CD4-positive, alpha-beta T cell treated with Interleukin-2 at 100 ng/mL for 4 hours (primary cell): ENCODE measurements at regions not wholly inside any gene's neighbourhood (a gene's known extent, or its start where the extent isn't known, plus 50 kb on each side); places are given as distances from the start of the nearest gene placed in this dataset.
A peak's percentile ranks its signal among the peaks of the same experiment; 100 is the strongest.
"Not testable (repeated sequence)": the region's sequence is repeated elsewhere in the genome, so short reads cannot be mapped to it uniquely, and the experiment has no call there.

Source experiments
- DNase-seq: peaks from one replicate; pipeline ENCODE4 v3.0.0-alpha.2; 2020; ENCODE audit warnings: low spot score

DNA sequence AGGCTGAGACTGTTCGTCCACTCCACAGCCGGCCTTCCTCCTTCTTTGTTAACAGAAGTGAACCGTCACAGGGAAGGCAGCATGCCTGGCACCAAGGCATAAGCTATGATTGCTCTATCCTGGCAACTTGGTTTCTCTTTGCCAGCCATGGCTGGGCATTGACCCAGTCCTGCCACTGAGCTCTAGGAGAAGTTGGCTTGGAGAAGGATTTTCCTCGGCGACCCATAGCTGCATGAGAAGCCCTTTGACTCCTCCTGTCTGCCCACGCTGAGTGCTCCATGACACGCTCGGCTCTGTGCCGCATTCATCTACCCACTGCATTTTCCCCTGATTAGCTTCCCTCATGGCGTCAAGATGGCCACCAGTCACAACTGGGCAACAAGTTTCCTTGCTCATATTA, 111.8 kb upstream of the EXOC2 start:
- no peak for DNase-seq

DNA sequence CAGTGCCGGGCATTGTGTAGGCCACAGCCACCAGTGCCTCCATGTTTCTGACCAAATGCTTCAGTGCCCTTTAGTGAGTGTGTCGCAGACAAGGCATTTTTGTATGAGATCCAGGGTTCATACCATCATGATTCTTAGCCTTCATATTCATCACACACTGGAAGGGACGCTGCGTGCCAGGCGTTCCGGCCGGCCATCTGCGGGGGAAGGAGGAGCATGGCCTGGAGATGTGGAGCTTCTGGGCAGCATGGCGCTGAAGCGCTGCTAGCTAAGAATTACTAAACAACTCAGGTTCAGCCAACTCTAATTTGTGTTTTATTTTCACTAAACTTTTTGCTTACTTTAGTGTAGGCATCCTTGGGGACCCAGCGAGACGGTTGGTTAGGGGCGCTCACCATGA, 111.4 kb upstream of the EXOC2 start:
- DNase-seq: no peak

DNA sequence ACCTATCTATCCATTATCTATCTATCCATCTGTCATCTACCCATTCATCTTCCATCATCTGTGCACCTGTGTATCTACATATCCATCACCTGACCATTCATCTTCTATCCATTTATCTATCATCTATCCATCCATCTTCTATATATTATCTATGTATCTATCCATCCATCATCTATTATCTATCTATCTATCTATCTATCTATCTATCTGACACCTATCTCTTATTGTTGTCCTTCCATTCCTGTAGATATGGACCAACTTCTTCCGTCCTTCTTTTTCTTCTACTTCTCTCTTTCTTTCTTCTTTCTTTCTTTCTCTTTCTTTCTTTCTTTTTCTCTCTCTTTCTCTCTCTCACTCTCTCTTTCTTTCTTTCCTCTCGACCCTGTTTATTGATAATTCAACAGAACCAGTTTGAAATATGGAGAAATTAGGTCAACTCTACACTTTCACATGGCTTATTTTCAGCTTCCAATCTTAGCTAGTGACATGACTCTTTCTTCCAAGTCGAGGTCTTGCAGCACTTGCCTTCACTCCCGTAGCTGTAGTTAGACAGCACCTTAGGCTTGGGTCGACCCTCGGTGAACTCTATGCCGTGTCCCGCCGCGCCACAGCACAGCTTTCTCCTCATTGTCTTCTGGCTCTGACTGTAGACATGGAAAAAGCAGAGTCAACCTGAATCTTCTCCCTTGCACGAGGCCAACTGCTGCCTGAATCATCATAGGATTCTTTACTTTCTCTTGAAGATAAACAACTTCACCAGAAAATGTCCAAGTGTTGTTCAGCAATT, 110.4 kb upstream of the EXOC2 start:
- no peak for DNase-seq

DNA sequence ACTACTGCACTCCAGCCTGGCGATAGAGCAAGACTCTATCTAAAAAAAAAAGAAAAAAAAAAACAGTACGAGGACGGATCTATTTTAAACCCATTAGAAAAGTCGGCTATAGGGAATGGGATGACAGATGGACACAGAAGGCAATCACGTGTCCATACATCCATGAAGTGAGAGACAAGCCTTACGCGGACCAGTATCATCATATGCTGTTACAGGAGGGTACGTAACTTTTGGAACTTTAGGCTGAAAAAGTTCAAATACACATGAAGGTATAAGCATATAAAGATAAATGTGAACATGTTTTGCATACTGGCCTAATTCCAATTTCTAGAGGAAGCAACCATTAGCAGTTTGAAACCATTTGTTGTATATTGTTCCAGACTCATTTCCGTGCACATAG, 109.8 kb upstream of the EXOC2 start:
- DNase-seq: no peak

DNA sequence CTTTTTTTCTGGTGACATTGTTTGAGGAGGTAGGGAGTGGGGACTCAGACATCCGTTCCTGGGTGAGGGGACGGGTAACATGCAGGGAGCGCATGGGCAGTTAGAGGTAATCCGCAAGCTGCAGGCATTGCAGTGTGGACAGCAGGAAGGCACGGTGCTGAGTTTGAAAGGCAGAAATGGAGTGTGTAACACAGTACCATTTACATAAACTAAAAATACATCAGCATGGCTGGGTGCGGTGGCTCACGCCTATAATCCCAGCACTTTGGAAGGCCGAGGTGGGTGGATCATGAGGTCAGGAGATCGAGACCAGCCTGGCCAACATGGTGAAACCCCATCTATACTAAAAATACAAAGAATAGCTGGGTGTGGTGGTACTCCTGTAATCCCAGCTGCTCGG, 109.3 kb upstream of the EXOC2 start:
- DNase-seq: not testable (repeated sequence)

DNA sequence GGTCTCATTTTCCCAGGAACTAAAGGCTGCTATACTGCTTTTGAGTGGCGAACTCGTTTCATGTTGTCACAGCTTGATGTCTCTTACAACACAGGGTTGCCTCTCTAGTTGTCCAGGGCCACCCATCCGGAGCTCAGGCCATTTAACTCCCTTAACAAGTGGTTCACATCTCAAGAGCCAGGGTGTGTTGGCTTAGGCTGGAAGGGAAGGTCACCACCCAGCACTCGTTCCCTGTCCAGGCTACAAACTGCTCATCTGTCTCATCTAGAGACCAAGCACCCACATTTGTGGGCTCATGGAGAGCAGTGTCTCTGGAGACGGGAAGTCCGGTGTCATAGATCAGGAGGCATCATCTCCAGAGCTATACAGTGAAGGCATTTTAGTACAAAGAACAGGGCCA, 106.8 kb upstream of the EXOC2 start:
- no peak for DNase-seq

DNA sequence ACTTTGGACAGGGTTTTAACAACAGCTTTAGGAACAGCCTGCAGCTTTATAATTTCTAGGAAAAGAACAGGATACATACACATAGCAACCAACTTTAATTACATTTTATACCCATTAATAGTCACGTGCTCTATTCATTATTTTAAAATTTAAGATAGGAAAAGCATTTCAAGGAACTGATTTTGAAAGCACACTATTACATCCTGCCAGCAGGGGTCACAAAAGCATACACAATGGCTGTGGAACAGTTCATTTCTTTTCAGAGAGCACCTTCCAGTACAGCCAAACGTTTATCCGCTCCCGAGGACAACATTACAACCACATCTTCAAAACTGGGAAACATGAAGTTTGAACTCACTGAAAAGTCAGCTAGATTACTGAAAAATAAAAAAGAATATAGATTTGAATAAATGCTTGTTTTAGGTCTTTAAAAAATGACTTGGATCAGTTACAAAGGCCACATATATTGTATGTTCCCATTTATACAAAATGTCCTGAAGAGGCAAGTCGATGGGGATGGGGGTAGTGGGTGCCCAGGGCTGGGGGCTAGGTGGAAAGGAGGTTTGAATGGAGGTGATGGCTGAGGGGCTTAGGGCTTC, 104.6 kb upstream of the EXOC2 start:
- DNase-seq: peak; percentile 35

DNA sequence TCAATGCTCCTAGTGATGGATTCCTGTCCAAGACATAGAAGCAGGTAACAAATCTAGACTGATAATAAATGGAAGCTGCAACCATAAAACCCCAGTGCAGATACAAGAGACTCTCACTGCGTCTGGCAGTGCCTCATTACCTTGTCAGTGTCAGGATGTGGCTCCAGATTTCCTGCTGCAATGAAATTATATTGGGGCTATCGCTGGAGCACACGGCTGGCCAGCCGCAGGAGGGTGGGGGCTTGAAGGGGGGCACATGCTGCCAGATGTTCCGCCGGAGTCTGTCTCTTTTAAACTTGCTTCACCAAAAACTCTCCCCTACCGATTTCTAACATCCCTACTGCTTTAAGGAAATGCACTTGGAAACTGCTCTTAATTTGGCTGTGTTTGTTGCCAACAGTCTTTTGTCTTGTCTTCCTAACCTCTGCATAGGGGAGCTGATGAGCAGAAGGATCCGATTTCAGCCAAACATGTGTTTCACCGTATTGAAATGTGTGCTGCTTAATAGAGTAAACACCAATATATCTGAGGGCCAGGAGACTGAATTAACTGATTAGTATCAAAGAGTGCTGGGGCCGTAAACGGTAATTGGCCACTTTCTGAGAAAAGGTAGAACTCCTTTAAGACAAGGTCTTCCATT, 102.2 kb upstream of the EXOC2 start:
- DNase-seq: no peak

DNA sequence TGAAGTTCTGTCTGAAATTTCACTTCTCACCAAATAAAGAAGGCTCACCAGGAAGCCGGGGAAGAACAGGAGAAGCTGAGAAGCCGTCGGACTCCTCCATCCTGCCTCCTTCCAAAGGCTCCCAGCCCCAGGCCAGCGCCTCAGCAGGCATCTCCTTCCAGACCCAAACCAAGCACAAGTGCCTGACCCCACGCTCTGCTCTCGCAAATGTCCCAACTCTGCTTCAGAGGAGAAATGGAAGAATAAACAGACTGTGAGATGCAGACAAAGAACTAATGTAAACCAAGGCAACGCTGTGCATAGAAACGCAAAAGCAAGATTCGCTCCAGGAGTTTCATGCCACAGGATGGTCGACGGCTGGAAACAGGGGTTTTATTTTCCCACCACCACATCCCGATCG, 100.3 kb upstream of the EXOC2 start:
- DNase-seq: no peak

DNA sequence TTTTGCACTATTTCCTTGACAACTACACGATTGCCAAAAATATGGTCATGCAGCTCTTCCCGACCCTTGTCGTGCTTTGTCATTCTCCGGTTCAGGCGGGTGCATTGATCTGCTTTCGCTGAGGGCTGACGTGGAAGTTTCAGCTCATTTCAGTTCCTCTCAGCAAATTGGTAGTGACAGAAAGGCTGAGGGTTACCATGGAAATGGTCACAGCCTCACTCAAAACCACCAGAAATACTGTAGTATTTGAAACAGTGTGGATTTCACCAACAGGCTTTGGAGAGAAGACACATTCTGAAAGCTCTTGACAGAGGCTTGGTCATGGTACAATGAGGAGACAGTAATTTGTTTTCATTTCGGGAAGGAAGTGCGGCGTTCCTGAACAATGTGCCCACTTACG, 99.7 kb upstream of the EXOC2 start:
- DNase-seq: no peak

DNA sequence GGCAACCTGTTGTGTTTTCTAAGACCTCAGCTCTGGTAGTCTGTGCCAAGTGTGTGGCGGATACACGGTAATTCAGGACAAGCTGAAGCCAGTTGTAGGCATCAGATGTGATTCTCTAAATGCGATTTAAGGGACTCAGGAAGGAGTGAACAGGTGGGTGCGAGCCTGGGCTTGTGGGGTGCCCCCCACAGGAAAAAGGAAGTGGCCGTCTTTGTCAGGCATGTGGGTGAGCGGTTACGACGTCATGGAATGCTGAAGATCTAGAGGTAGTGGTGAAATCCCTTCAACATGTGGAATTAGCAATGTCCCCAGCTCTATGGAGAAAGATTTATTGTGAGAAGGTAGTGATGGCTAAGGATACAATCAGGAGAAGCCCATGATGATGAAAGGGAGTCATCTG, 95.1 kb upstream of the EXOC2 start:
- DNase-seq: no peak

DNA sequence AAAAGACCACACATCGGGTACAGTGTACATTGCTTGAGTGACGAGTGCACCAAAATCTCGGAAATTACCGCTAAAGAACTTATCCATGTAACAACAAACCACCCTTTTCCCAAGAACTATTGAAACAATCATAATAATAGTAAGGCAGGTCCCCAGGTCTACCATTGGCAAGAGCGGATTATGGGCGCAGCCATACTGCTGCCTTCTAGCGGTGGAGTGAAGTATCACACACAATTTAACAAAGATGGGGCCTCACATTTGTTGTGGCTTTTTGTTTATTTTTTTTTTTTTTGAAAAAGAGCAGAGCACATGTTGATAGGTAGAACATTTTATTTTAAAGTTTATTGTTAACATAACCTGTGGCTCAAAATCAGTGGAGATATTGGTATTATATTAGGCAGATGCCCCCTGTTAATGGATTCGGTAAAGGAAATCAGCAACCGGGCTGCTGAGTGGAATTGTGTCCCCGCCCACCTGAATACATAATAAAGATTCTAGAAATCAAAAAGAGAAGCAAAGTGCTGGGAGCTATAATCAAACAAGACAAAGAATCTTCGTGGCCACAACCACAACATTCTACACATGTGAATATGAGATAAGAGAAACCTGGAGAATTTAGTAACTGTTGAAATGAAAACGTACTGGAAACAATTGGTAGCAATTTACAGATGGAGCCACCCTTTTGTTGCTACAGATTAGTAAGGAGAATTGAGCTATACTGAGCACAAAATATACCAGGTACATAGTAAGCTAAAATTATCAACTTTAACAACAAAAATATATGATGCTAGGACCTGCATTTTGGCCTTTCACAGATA, 94.2 kb upstream of the EXOC2 start:
- peak; percentile 22 for DNase-seq

DNA sequence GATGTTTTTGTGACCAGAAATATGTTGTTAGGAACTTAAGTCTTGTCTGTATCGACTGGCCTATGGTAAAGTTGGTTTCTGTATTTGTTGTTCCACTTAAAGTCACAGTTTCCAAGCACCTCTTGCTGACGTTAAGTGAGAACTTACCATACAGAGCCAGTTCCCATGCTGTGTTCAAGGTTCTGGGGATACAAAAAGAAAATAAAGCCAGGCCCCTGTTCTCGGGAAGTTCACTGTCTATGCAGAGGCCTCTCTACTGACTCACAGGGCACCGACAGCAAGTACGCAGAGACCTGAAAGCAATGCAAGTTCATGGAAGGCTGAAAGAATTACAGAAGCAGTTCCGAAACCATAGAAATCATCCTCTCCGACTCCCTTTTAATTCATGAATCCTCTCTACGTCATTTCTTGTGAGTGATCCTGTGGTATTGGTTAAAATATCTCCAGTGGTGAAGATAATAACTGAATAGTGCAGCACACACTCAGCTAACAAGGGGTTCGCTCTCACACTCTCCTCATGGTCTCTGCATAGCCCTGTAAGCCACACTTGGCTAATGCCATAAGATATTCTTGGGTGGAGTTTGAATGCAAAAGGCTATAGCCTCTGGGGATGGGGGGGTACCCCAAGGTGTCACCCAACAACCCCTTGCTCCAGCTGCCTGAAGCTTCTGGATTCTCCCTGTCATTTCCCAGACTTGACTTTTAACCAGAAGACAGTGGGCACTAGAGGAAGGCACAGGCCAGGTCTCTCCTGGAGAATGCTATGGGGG, 91.2 kb upstream of the EXOC2 start:
- no peak for DNase-seq

DNA sequence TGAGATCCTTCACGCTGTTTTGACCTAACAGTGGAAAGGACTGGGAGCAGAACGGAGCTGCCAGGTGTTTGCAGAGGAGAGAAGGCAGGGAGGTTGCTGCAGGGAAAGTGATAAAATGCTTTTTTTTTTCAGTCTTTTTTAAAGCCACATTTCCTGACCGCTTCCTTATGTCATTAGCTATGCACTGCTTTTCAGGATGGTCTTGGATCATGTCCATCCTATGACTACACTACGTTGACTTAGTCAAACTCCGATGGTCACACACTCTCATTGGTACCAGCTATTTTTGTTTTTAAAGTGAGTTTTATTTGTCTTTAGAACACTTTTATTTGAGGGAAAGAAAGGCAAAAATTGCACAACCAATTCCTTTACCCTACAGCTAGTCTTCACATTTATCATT, 89.2 kb upstream of the EXOC2 start:
- no peak for DNase-seq

DNA sequence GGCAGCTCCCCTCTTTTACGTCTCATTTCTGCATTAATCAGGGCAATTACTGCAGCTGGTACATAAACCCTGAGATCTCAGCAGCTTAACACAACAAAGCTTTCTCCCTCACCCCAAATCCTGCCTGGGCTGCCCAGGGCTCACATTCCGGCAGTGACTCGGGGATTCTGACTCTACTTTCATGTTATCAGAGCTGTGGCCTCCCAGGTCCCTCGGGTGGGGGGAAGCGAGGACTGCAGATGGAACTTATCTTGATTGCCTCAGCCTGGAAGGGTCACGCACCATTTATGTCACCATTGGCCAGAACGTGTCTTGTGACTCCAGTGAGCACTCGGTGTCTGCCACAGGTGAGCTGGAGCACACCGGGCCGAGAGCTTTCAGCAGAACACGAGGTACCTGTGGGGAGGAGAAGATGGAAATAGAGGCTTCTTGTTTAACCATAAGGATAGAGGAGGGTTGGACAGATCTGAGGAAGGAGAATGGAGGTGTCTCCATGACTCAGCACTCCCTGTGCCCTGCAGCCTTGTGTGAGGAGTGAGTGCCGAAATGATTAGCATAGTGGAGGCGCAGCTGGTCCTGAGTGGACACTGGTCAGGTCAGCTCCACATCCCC, 88.5 kb upstream of the EXOC2 start:
- no peak for DNase-seq

DNA sequence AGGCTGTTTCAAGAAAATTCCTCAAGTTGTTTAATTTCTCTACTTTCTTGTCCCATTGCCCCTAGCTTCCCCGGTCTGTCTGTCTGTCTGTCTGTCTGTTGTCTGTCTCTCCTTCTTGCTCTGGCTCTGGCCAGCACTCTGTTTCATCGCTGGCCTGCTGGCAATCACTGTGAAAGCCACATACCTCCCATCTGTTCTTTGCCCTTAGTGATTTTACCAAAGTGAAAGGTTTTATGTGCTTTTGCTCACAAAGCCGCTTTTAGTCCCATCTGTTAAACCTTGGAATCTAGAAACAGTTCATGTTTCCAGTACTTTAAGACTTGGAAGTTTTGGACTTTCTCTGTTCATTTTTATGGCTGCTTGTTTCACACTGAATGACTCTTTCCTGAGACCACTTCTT, 87.8 kb upstream of the EXOC2 start:
- DNase-seq: no peak

DNA sequence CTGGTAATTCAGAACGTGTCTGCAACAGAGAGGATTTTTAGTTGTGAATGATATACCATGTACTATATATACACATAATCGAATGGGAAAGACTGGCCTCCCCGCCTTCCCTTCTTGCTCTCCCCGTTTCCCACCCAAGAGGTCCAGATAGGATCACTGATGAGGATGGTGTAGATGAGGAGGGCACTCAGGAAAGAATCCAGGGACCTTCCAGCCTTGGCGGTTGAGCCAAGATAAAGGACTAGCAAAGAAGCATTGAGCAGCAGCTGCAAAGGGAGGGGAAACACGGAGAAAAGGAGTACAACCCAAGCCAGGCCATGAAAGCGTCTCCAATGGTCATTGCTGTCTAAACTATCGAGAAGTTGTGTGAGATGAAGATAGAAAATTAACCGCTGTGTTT, 84.0 kb upstream of the EXOC2 start:
- DNase-seq: no peak

DNA sequence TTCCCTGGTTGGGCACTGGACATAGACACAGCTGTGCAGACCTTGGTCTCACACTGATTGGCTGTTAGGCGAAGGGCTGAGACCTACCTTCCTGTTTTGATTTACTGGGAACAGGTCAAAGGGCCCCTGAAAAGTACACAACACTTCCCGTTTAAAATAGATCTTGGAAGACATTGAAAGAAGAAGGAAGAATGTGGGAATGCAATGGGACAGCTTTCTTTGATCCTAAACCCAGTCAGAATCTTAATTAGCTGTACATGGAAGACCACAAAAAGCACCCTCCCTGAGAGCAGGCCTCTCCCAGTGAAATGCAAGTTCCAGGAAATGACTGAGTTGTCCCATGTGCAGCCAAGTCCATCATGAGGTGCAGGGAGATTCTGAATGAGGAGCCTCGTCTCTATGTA, 83.6 kb upstream of the EXOC2 start:
- no peak for DNase-seq

DNA sequence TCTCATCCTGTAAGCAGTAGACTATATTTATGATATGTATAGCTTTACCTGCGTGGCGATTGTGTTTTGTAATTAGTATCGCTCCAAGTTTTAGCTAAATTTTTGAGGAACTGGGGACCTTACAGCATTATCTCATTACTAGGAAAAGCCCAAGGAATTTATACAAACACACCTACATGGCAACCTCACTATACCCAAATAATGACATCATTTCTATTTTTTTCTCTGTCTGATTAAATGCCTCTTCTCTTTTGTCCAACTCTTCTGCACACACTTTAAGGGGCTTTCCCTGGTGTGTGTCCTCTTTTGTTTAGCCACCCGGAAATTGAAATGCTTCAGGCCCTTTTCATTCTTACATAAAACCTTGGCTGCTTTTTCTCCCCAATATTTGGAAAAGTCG, 82.9 kb upstream of the EXOC2 start:
- DNase-seq: no peak

DNA sequence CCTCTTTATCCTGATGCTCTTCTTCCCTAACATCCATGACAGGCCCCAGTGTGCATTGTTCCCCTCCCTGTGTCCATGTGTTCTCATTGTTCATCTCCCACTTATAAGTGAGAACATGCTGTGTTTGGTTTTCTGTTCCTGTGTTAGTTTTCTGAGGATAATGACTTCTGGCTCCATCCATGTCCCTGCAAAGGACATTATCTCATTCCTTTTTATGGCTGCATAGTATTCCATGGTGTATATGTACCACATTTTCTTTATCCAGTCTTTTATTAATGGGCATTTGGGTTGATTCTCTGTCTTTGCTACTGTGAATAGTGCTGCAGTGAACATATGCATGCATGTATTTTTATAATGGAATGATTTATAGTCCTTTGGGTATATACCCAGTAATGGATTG, 78.7 kb upstream of the EXOC2 start:
- not testable (repeated sequence) for DNase-seq

DNA sequence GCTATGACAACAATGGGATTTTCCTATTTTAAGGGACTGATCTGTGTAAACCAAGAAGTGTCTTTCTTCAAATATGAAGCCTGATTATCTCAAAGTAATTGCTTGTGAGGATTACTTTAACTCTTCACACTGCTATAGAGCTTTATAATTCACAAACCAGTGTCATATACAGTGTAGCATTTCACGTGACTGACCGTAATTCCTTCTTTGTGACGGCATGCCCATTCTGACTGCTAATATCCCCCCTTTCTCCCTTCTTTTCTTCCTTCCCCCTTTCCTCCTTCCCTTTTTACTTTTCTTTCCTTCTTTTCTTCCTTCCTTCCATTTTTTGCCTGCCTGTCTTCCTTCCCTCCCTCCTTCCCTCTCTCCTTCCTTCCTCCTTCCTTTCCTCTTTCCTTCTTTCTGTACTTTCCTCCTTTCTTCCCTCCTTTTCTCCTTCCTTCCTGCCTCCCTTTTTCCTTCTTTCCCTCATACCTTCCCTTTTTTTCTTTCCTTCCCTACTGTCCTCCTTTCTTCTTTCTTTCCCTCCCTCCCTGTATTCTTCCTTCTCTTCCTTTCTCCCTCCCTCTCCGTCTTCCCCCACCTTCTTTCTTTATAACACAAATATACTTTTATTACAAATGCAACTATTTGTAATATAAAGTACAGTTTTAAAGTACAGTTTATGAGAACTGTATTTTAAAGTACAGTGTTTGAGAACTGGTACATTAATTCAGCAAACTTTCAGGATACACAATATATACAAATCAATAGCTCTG, 75.0 kb upstream of the EXOC2 start:
- DNase-seq: no peak
